GM12878 (cell line): ENCODE measurements at regions not wholly inside any gene's neighbourhood (a gene's known extent, or its start where the extent isn't known, plus 50 kb on each side); places are given as distances from the start of the nearest gene placed in this dataset.

Experiments used
- ATAC-seq: fragments of 200-7000 bp; cut with Tn5 transposase; 3 replicates; pipeline ENCODE4 v1.9.1; 2020; ENCODE audit warnings: mild to moderate bottlenecking, moderate library complexity
- BruUV-seq: library from RNA; stranded (reverse); fragments of 400-500 nt; replicated peaks from 2 replicates; lab custom pipeline; 2021; lab: Mats Ljungman, UMichigan
- CTCF ChIA-PET: fragments of 300-600 bp; sonication (Branson Sonifier 250); formaldehyde crosslinking; extraction: SDS; loops from one replicate; lab custom pipeline; 2021; ENCODE audit warnings: inconsistent platforms; lab: Yijun Ruan, JAX
- POLR2A ChIA-PET: fragments of 350-600 bp; formaldehyde crosslinking; extraction: SDS; loops from one replicate; lab custom pipeline; 2021; ENCODE audit warnings: inconsistent platforms; lab: Charles Lee
- RAD21 ChIA-PET: fragments of 300-600 bp; sonication (Branson Sonifier 250); formaldehyde crosslinking; loops from one replicate; lab custom pipeline; 2023; ENCODE audit warnings: antibody characterized with exemption; ENCODE audit not compliant: unreplicated experiment; lab: Charles Lee
- SMC1A ChIA-PET: fragments of 300-600 bp; sonication (Branson Sonifier 250); formaldehyde crosslinking; loops from one replicate; lab custom pipeline; 2023; ENCODE audit not compliant: unreplicated experiment, uncharacterized antibody; lab: Charles Lee
- DNase-seq: peaks from one replicate; pipeline ENCODE4 v3.0.0-alpha.2; 2011; ENCODE audit warnings: low read depth, low spot score
- FAIRE-seq: peaks from 3 replicates; lab custom pipeline; 2011; peaks lifted over from hg19 to GRCh38; lab: Jason Lieb, UNC
- H2AFZ ChIP-seq: 2 replicates; pipeline ENCODE4 v1.6.0; 2011; ENCODE audit warnings: low read depth, low read length, control low read depth; ENCODE audit not compliant: control insufficient read depth
- H3K27ac ChIP-seq: 2 replicates; pipeline ENCODE4 v1.5.1; 2011; ENCODE audit warnings: control low read depth; ENCODE audit not compliant: control insufficient read depth, insufficient read depth
- H3K27me3 ChIP-seq, 2 experiments: replicated peaks in 1 of 2; 2 replicates each; pipeline versions ENCODE4 v1.6.0 to v1.6.1; 2011; ENCODE audit warnings: low read length in 1 of 2; ENCODE audit not compliant: control insufficient read depth in 2 of 2, insufficient read depth in 2 of 2
- H3K36me3 ChIP-seq, 2 experiments: 2 replicates each; pipeline ENCODE4 v1.5.1; 2011; ENCODE audit warnings: low read length in 1 of 2; ENCODE audit not compliant: control insufficient read depth in 2 of 2, insufficient read depth in 2 of 2
- H3K4me1 ChIP-seq: 2 replicates; pipeline ENCODE4 v1.6.1; 2011; ENCODE audit warnings: mild to moderate bottlenecking, low read length, moderate library complexity, mixed read lengths; ENCODE audit not compliant: control insufficient read depth, insufficient read depth
- H3K4me2 ChIP-seq: 2 replicates; pipeline ENCODE4 v1.6.0; 2011; ENCODE audit warnings: control low read depth; ENCODE audit not compliant: control insufficient read depth, insufficient read depth
- H3K4me3 ChIP-seq: fragments of 200-600 bp; sonication (generic); 2 replicates; pipeline ENCODE4 v1.5.1; 2016
- H3K79me2 ChIP-seq: 2 replicates; pipeline ENCODE4 v1.6.0; 2011; ENCODE audit warnings: low read length; ENCODE audit not compliant: control insufficient read depth, insufficient read depth
- H3K9ac ChIP-seq: 2 replicates; pipeline ENCODE4 v1.8.0; 2011; ENCODE audit warnings: low read length, control low read depth, mixed read lengths; ENCODE audit not compliant: control insufficient read depth, insufficient read depth
- H3K9me3 ChIP-seq: replicated peaks from 3 replicates; pipeline ENCODE4 v1.5.1; 2011; ENCODE audit warnings: mild to moderate bottlenecking, low read length; ENCODE audit not compliant: control insufficient read depth, insufficient read depth
- H4K20me1 ChIP-seq: 2 replicates; pipeline ENCODE4 v1.6.0; 2011; ENCODE audit not compliant: control insufficient read depth, insufficient read depth
- CEBPZ ChIP-seq: fragments of 150-350 bp; IDR thresholded peaks from 2 replicates; pipeline ENCODE4 v1.6.1; 2016; ENCODE audit warnings: low read depth, low read length
- CHD1 ChIP-seq: IDR thresholded peaks from 2 replicates; pipeline ENCODE4 v1.6.1; 2012; ENCODE audit warnings: low read depth, low read length, improper control_type of control experiment
- ETV6 ChIP-seq, 2 experiments: fragments of 450-650 bp in 1 of 2; IDR thresholded peaks in 1 of 2; conservative IDR thresholded peaks in 1 of 2; 2 replicates each; pipeline ENCODE4 v1.6.1; 2014; ENCODE audit warnings: antibody characterized with exemption in 1 of 2, borderline replicate concordance in 1 of 2, low read depth in 1 of 2, mild to moderate bottlenecking in 1 of 2, moderate library complexity in 1 of 2
- HCFC1 ChIP-seq: fragments of 150-350 bp; IDR thresholded peaks from 2 replicates; pipeline ENCODE4 v1.6.1; 2014; ENCODE audit warnings: low read length
- HDAC6 ChIP-seq: fragments of 200-600 bp; sonication (generic); IDR thresholded peaks from one replicate; pipeline ENCODE4 v1.8.0; 2017; ENCODE audit warnings: antibody characterized with exemption; ENCODE audit not compliant: unreplicated experiment
- IKZF1 ChIP-seq: fragments of 450-650 bp; conservative IDR thresholded peaks from 2 replicates; pipeline ENCODE4 v1.6.1; 2017; ENCODE audit warnings: antibody characterized with exemption, mild to moderate bottlenecking
- IRF3 ChIP-seq: fragments of 450-650 bp; IDR thresholded peaks from 2 replicates; pipeline ENCODE4 v1.6.1; 2014; ENCODE audit warnings: mild to moderate bottlenecking
- IRF5 ChIP-seq: fragments of 450-650 bp; IDR thresholded peaks from 2 replicates; pipeline ENCODE4 v1.6.1; 2017; ENCODE audit warnings: borderline replicate concordance
- KLF5 ChIP-seq: fragments of 450-650 bp; IDR thresholded peaks from 2 replicates; pipeline ENCODE4 v1.6.1; 2014; ENCODE audit warnings: mild to moderate bottlenecking; ENCODE audit not compliant: partially characterized antibody
- NR2F1 ChIP-seq: fragments of 450-650 bp; conservative IDR thresholded peaks from 2 replicates; pipeline ENCODE4 v1.6.1; 2017; ENCODE audit warnings: mild to moderate bottlenecking
- PBX3 ChIP-seq: IDR thresholded peaks from 2 replicates; pipeline ENCODE4 v1.6.1; 2011; ENCODE audit warnings: mild to moderate bottlenecking, low read depth, low read length, moderate library complexity; ENCODE audit not compliant: insufficient replicate concordance
- RB1 ChIP-seq: fragments of 450-650 bp; formaldehyde crosslinking; IDR thresholded peaks from 2 replicates; pipeline ENCODE4 v1.6.1; 2017; ENCODE audit warnings: mild to moderate bottlenecking, borderline replicate concordance
- ZBTB4 ChIP-seq: fragments of 450-650 bp; formaldehyde crosslinking; IDR thresholded peaks from 2 replicates; pipeline ENCODE4 v1.4.0; 2022; ENCODE audit warnings: mild to moderate bottlenecking, moderate library complexity
- ZNF24 ChIP-seq: fragments of 450-650 bp; IDR thresholded peaks from 2 replicates; pipeline ENCODE4 v1.6.1; 2017; ENCODE audit warnings: antibody characterized with exemption, mild to moderate bottlenecking
- WGBS: methylation state at CpG from one replicate; pipeline ENCODE4 v1.1.6; 2016; ENCODE audit warnings: low lambda C conversion rate; ENCODE audit not compliant: insufficient replicate concordance, insufficient coverage; ENCODE audit errors: missing lambda C conversion rate; 5-methylcytosine and 5-hydroxymethylcytosine counted together
- in situ Hi-C: fragments of 300-500 bp; cut with MboI; formaldehyde crosslinking; loops from 9 replicates; pipeline ENCODE4 v1.14.3; 2018; ENCODE audit warnings: mixed read lengths
- intact Hi-C: fragments of 100-400 bp; cut with micrococcal nuclease; formaldehyde crosslinking; loops from one replicate; pipeline ENCODE4 v1.14.2; 2022; ENCODE audit not compliant: unreplicated experiment

- no peaks in the 10 kb centered on the region for H4K20me1 ChIP-seq
- ATAC-seq (no peak), FAIRE-seq (no peak), DNase-seq (no peak)
- no peak overlapping the region for H3K27ac ChIP-seq
- ChIA-PET CTCF (no interaction called here), RAD21 (no interaction called here), POLR2A (no interaction called here), SMC1A (no interaction called here)
- no peak overlapping the region for H3K4me2 ChIP-seq
- in situ Hi-C loops = no loop called here
- intact Hi-C loops = no loop called here
- WGBS = 0% methylated on average over 1 of the region's 1 CpG
- no peaks in the 10 kb centered on the region for H3K4me1 ChIP-seq
- no peaks in the 10 kb centered on the region for H3K79me2 ChIP-seq
- no peak for TF ChIP-seq CHD1
- TF ChIP-seq NR2F1 = no peak
- no peak for TF ChIP-seq ETV6 (conservative IDR thresholded peaks at IDR 0.05 in 1 of 2, IDR thresholded peaks at IDR 0.05 in 1 of 2; ENCODE audit: borderline replicate concordance in 1 of 2, low read depth in 1 of 2)
- no peak for TF ChIP-seq ZBTB4
- no peak for TF ChIP-seq KLF5
- no peak for TF ChIP-seq RB1
- no peak for TF ChIP-seq CEBPZ
- TF ChIP-seq HCFC1 = no peak
- no peak for TF ChIP-seq IKZF1
- no peak for TF ChIP-seq IRF5
- no peak for TF ChIP-seq ZNF24
- no peak for TF ChIP-seq IRF3
- no peak for TF ChIP-seq PBX3
- no peak for TF ChIP-seq HDAC6
- no peak overlapping the region for H3K4me3 ChIP-seq
- no peaks in the 10 kb centered on the region for H3K36me3 ChIP-seq
- H3K9me3 ChIP-seq = no peaks in the 10 kb centered on the region
- H3K9ac ChIP-seq = no peak overlapping the region
- no TSS peak for BruUV-seq
- no peaks in the 10 kb centered on the region for H3K27me3 ChIP-seq
- H2AFZ ChIP-seq = no peak overlapping the region
Observed at GRCh38 chr17:53635444-53635843, 187.3 kb upstream of the KIF2B start.
